DMS 273 (cell line): ENCODE measurements at regions not wholly inside any gene's neighbourhood (a gene's known extent, or its start where the extent isn't known, plus 50 kb on each side); places are given as distances from the start of the nearest gene placed in this dataset.
"Not testable (repeated sequence)": the region's sequence is repeated elsewhere in the genome, so short reads cannot be mapped to it uniquely, and the experiment has no call there.

Source experiments
- DNase-seq: peaks from one replicate; lab custom pipeline; 2025; ENCODE audit not compliant: unreplicated experiment; lab: John Stamatoyannopoulos, UW

DNA sequence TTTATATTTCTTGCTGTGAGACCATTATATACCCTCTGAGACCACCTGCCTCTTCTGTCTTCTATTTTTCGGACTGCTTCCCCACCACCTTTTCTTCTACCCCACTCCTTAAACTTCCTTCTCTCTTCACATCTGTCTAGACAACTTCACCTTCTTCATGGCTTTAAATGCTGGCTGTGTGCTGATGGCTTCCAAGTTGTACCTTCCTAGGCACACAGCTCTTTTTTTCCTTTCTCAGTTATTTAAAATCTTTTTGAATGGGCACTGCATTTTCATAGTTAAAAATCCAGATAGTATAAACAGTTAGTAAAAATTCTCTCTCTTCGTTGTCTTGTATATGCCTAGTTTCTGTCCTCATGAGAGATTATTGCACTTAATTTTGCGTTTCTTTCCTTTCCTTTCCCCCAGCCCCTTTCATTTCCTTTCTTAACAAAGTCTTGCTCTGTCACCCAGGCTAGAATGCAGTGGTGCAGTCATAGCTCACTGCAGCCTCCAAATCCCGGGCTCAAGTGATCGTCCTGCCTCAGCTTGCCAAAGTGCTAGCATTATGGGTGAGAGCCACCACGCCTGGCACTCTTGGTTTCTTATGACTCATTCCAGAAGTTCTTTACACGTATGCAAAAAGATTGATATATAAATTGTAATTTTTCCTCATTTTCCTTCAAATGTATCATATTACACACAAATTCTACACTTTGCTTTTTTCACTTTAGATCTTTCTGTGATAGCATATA, 114.3 kb downstream of the NPIPB5 start:
- no peak for DNase-seq

DNA sequence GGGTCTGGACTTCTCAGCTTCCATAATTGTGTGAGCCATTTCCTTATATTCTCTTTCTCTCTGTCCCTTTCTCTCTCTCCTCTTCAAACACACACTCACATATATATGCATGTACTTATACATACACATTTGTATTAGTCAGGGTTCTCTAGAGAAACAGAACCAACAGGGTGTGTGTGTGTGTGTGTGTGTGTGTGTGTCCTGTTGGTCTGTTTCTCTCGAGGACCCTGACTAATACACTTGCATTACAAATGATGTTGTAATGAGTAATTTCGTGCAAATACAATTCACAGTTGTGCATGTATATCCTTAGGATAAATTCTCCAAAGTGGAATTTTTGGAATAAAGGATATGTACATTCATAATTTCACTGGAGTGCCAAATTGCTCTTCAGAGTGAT, 115.3 kb downstream of the NPIPB5 start:
- DNase-seq = no peak

DNA sequence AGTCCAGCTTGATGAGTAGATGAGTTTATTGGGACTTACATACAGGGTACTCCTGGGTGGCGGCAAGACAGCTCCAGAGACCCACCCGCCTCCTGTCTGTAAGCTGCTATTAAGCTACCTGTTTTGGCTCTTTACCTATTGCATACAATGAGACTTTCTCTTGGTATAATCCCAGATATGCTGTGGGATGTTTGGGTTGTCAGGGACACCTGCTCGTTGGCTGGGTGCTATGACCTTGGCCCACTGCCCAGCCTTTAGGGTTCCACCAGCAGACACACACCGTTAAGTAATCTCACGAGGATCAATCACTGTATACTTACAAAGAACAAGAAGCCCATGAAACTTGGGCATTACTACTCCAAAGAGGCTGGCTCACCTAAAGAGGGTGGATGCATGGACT, 116.4 kb downstream of the NPIPB5 start:
- DNase-seq = no peak

DNA sequence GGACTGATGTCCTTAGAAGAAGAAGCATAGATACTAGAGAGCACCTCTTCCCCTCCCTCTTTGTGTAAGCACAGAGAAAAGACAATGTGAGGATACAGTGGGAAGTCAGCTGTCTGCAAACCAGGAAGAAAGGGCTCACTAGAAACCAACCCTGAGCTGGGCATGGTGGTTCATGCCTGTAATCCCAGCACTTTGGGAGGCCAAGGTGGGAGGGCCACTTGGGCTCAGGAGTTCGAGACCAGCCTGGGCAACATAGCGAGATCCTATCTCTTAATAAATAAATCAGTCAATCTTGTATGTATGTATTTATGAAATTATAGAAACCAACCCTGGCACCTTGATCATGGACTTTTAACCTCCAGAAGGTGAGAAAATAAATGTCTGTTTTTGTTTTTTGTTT, 118.3 kb downstream of the NPIPB5 start:
- no peak for DNase-seq

DNA sequence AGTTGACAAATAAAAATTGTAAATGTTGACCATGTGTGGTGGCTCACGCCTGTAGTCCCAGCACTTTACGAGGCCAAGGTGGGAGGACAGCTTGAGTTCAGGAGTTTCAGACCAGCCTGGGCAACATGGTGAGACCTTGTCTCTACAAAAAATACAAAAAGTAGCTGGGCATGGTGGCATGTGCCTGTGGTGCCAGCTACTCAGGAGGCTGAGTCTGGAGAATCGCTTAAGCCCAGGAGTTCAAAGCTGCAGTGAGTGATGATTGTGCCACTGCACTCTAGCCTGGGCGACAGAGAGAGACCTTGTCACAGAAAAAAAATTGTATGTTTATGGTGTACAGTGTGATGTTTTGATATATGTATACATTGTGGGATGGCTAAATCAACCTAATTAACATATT, 119.6 kb downstream of the NPIPB5 start:
- DNase-seq = no peak

DNA sequence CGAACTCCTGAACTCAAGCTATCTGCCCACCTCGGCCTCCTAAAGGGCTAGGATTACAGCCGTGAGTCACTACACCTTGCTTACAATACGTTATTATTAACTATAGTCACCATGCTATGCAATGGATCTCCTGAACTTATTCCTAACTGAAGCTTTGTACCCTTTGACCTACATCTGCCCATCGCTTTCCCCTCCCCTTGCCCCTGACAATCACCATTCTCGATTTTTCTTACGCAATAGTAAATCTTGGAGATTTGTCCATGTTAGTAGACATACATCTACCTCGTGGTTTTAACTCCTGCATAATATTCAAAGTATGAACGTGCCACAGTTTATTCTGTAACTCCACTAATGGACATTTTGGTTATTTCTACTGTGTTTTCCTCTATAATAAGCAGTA, 120.6 kb downstream of the NPIPB5 start:
- no peak for DNase-seq

DNA sequence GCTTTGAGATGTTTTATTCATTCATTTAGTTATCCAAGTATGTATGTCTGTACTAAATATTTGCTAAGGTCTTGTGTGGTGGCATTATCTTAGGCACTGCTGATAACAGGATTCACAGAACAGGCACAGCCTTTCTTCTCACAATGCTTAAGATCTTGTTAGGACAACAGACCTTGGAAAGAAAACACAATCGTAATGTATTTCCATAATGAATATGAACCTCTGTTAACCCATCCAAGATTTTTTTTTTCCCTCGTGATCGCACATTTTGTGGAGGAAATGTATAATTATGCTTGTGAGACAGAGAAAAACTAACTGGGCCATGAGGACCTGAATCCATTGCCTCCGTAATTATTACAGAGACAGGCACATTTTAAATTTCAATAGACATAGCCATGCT, 121.9 kb downstream of the NPIPB5 start:
- DNase-seq = no peak

DNA sequence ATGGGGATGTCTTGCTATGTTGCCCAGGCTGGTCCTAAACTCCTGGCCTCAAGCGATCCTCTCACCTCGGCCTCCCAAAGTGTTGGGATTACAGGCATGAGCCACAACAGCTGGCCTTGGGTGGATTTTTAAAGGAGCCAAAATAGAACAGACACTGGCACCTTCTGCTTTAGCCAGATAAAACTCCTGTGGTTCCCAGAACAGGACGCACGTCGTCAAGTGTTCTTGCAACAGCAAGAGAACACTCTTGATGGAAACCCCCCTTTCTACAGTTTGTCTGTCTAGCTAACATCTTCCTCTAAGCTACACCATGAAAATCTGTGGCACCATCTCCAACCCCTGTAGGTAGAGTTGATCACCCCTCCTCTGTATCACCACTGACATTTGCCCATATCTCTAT, 122.6 kb downstream of the NPIPB5 start:
- DNase-seq = no peak

DNA sequence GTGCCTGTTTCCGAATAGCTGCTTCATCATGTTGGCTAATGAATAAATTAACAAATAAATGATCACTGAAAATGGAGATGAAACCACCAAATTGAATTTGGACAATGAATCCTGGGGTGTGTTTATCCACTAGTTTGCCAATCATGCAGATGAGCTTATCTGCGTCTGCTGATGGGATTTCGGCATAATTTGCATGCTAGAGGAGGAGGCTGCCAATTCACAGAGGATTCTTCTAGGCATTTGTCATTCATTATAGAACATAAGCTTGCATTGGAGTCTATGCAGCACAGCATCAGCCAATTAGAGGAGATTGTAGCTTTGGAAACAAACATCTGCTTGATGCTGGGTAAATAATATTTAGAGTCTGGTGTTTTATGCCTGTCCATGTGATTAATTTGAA, 123.1 kb downstream of the NPIPB5 start:
- no peak for DNase-seq

DNA sequence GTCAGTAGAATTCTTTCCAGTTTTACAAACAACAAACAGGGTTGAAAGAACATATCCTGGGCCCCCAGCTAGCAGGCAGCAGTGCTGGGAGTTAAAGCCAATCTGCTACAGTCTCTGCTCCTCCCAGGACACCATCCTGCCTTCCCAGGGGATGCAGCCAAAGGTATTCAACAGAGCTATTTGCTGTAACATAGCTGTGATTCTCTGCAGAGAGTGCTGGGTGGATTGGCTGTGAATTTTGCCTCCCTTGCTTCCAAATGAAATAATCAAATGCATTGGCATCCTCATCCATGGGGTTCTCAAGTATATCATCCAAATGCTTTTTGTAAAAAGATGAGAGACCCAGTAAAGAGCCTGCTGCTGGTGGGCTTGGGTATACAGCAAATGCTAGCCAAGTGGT, 124.3 kb downstream of the NPIPB5 start:
- DNase-seq = no peak

DNA sequence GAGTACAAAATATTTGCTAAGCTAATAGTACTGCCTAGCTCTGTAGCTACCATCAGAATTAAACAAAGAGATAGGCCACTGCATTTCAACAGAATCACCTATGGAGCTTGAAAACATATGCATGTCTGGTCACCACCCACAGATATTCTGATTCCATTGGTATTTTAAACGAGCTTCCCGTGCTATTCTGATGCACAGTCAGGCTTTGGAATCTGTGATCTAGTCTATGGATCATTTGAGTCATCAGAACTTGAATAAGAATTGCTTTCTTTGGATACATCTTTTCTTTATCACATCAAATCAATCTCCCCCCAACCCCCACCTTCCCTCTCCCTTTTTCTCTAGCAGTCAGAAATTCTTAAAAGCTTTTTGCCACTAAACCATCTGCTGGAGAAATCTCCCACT, 124.7 kb downstream of the NPIPB5 start:
- no peak for DNase-seq

DNA sequence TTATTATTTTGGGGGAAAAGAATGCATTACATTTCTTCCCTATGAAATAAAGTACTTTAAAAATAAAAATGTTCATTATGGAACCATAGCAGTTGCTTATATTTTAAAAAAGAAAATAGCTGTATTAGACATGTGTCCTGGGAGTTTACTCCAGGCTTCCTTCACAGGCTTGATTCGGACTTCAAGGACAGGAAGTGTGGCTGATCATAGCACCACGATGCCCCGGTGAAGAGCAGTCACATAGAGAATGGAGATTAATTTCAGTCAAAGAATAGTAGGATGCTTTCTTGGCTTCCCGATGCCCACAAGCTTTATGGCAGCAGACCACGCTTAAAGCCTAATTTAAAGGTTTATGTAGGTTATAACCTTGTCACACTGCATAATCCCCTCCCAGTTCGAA, 125.1 kb downstream of the NPIPB5 start:
- DNase-seq = no peak

DNA sequence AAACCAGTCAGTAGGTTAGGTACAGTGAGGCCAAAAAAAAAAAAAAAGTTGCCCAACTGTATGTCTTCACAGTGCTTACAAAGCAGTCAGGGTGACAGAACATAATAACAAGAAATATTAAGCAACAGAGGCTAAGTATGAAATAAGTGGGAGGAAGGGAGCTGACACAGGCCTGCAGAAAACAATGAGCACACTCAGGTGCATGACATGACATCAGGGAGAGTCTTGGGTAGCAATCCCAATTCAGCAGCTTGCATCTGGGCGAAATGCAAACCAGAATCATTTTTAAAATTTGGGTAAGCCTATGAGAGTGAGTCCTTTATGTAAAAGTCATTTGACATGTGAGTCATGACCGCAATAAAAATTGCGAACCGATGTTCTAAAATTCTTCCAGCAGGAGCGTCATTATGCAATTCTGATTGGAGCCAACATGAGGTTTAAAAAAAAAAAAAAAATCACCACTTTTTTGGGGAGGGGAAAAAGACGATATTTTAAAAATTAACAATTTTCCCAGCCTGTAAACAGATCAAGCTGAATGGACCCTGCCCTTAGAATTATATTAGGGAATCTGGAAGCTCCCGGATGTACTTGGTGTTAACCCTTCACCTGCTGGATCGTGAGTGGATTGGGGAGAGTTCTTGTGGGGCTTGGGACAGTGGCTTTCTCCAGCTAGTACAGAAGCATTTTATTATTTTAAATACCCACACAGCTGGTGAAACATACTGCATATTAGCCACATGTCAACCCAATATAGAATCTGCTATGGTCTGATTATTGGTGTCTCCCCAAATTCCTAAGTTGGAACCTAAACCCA, 127.9 kb downstream of the NPIPB5 start:
- peak; percentile 27 for DNase-seq

DNA sequence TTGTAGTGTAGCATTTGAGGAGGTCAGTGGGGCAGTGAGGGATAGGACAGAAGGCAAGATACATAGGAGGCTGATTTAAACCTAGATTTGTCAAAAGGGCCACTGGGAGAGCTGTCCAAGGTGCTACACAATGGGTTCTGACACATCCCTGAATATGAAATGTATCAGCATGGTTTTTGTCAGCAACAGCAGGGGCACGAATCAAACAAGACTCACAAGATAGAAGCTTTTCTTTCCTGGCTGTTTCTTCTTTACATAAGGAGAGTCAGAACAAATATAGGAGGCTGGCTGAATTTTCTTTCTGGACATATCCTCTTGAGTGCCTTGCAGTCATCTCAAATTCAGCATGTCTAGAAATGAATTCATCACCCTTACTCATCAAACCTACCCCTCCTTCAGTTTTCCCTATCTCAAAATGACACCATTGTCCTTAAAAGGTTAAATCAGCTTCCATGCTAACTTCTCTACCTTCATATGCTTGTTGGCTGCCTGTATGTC, 130.5 kb downstream of the NPIPB5 start:
- DNase-seq = peak; percentile 47

DNA sequence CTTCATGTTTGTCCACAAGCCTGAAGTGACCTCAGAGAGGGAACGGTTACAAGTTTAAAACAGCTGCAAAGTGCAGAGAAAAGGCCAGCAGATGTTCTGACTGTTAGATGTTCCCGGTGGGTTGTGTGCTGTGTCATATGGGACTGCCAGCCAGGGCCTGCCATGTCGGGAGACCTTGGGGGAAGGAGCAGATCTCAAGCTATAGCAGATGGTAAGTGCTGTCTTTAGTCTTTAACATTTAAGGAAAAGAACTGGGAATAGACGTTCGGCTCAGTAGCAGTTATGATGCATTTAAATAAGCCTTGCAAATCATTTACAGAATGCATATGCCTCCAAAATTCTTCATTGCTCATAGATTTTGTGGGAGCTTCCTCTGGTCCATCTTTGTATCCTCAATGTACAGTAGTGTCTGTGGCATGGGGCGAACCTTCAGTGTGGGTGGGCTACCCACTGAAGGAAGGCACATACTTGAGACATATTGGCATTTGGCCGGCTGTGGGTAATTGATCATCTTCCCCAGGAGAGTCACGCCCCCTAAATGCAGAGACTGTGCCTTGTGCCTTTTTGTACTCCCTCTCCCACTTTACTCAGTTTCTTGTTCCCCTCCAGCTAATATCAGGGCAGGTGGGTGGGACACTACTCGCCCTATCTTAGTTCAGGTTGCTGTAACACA, 131.9 kb downstream of the NPIPB5 start:
- DNase-seq = peak; percentile 85

DNA sequence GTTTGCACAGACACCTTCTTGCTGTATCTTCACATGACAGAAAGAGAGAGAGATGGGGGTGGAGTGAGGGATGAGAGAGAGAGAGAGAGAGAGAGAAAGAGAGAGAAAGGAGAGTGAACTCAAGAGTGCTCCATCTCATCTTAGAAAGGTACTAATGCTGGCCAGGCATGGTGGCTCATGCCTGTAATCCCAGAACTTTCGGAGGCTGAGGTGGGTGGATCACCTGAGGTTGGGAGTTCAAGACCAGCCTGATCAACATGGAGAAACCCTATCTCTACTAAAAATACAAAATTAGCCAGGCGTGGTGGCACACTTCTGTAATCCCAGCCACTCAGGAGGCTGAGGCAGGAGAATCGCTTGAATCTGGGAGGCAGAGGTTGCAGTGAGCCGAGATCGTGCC, 132.5 kb downstream of the NPIPB5 start:
- not testable (repeated sequence) for DNase-seq

DNA sequence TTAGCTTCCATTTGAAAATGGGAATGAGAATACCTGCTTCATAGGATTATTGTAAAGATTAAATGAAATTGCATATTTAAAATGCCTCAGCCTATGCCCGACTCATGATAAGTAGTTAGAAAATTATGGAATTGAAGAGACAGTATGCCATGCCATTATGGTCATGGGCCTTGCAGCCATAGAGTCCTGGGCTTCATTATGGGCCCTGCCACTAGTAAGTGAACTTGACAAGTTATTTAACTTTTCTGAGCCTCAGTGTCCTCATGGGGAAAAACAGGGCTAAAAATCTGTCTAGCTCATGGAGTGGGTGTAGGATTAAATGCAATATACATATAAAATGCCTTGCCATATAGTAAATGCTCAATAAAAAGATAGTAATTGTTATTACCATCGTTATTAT, 133.2 kb downstream of the NPIPB5 start:
- DNase-seq = no peak

DNA sequence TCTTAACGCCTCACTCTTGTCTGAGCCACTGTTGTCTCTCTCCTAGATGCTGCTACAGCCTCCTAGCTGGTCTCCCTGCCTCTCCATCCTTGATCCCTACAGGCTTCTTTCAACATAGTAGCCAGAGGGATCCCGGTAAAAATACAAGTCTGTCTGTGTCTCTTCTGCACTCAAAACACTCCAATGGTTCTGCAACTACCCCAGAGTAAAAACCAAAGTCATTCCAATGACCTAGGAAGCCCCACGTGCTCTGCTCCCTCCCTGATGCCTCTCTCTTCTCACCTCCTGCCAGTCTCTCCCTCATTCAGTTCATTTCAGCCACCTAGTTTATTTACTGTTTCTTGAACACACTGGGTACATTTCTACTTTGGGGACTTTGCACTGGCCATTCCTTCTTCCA, 135.2 kb downstream of the NPIPB5 start:
- DNase-seq = no peak

DNA sequence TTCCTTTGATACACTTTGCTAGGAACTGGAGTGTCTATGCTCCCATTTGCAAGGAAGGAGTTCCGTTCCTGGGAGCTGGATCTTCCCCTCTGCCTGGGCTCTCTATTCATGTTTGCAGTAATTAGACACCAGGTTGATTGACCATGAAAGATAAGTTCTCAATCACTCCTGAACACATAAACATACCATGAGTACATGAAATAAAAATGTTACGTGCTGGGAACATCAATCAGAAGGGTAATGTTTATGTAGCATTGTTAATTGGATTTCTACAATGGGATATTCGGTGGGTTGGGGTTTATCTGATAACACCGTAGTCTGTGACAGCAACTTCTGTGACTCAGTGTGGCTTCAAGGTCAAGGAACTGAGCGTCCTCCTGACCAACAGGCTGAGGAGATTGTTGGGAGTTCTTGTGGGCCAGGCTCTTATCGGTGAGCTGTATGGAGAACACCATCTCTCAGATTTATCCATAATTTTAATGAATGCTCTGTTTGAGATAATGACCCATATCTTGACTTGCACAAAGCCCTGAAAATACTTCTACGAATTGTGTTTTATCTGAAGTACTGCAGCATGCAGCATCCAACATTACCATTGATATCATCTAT, 136.4 kb downstream of the NPIPB5 start:
- no peak for DNase-seq

DNA sequence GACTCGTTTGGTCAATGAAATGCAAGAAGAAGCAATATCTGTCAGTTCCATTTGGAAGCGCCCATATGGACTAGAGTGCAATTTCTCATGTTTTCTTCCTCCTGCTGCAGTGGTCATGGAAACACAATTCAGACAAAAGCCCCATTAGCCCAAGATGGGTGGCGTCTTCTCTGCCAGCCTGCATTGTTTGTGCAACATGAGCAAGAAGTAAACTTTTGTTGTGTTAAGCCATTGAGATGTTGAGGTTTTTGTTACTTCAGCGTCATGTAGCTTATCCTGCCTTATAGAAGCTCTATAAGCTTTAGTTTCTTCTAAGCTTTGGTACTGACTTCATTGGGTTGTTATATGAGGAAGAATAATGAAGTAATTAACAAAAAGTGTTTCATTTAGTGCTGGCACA, 137.4 kb downstream of the NPIPB5 start:
- DNase-seq = no peak

DNA sequence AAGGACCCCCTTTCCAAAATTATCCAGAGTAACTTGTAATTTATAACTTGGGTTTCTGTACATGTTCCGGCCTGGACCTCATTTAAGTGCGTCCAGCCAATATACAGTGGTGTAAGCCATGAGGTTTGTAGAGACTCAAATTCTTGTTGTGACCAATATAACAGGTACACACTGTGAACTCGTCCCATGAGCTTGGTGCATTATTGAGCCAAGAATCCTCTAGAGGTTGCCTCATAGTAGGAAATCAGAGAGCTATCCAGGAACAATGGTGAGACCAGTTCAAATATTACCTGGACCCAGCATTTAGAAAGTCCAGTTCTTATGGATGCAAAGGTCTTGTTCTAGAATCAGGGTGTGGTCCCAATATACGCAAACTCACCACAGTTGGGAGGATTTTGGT, 138.2 kb downstream of the NPIPB5 start:
- DNase-seq = no peak
